ENCODE measurements at regions not wholly inside any gene's neighbourhood (a gene's known extent, or its start where the extent isn't known, plus 50 kb on each side); places are given as distances from the start of the nearest gene placed in this dataset.

DNA sequence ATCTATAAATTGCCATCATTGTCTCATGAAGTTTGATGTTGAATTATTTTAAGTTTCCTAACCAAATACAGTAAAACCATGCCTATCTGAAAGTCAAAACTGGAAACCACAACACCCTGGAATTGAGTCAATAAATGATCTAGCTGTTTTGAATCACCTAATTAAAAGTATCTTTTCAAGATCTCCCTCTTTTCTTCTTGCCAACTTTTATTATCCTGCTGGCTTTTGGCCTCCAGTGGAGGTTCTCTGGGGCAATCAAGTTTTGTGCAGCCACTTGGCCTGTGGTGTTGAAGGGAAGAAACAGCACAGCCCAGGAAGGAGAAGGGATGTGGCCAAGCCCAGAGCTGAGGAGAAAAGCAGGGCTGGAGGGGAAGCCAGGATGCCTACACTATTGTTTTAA is 255.4 kb downstream of the COG6 start:
- TF ChIP-seq, protein P1, sequence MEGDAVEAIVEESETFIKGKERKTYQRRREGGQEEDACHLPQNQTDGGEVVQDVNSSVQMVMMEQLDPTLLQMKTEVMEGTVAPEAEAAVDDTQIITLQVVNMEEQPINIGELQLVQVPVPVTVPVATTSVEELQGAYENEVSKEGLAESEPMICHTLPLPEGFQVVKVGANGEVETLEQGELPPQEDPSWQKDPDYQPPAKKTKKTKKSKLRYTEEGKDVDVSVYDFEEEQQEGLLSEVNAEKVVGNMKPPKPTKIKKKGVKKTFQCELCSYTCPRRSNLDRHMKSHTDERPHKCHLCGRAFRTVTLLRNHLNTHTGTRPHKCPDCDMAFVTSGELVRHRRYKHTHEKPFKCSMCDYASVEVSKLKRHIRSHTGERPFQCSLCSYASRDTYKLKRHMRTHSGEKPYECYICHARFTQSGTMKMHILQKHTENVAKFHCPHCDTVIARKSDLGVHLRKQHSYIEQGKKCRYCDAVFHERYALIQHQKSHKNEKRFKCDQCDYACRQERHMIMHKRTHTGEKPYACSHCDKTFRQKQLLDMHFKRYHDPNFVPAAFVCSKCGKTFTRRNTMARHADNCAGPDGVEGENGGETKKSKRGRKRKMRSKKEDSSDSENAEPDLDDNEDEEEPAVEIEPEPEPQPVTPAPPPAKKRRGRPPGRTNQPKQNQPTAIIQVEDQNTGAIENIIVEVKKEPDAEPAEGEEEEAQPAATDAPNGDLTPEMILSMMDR (IDR thresholded peaks at IDR 0.05; ENCODE audit: insufficient read depth, low read depth, low read length) = no peak
- no peak for TF ChIP-seq EZH2 (IDR thresholded peaks at IDR 0.05; ENCODE audit: insufficient read depth, low read length)
- no peaks in the 10 kb centered on the region for H3K9me3 ChIP-seq (ENCODE audit: insufficient read depth, low read depth, low read length)
- no peaks in the 10 kb centered on the region for H3K27me3 ChIP-seq (ENCODE audit: insufficient read depth, low read length)
- H3K27me3 Mint-ChIP-seq (ENCODE audit: low read depth, unreplicated experiment) = peaks cover 1% of the 10 kb centered on the region
- no peak for FAIRE-seq
- no peak overlapping the region for H3K27ac Mint-ChIP-seq (ENCODE audit: unreplicated experiment)
- H3K79me2 ChIP-seq (ENCODE audit: insufficient read depth, low read length) = no peaks in the 10 kb centered on the region
- H3K9ac ChIP-seq (ENCODE audit: low read length) = no peak overlapping the region
- H3K4me3 Mint-ChIP-seq (ENCODE audit: unreplicated experiment) = no peak overlapping the region
- no peak overlapping the region for H3K4me2 ChIP-seq (ENCODE audit: low read length)
- no peaks in the 10 kb centered on the region for H3K36me3 ChIP-seq (ENCODE audit: insufficient read depth, low read length)
- peaks cover 3% of the 10 kb centered on the region for H3K4me1 Mint-ChIP-seq (ENCODE audit: low read depth, unreplicated experiment)
- no peak overlapping the region for H3K27ac ChIP-seq (ENCODE audit: low read depth, low read length)
- DNase-seq (ENCODE audit: low read depth) = peak; percentile 27
- H3K4me1 ChIP-seq (ENCODE audit: insufficient read depth, low read length) = no peaks in the 10 kb centered on the region
- no peak overlapping the region for H2AFZ ChIP-seq (ENCODE audit: low read depth, low read length)
- H3K36me3 Mint-ChIP-seq (ENCODE audit: low read depth, unreplicated experiment) = no peaks in the 10 kb centered on the region
- no peaks in the 10 kb centered on the region for H4K20me1 ChIP-seq (ENCODE audit: insufficient read depth, low read length)
- no peak overlapping the region for H3K4me3 ChIP-seq (ENCODE audit: insufficient read depth, low read depth, low read length)
- H3K9me3 Mint-ChIP-seq (ENCODE audit: unreplicated experiment) = no peaks in the 10 kb centered on the region

DNA sequence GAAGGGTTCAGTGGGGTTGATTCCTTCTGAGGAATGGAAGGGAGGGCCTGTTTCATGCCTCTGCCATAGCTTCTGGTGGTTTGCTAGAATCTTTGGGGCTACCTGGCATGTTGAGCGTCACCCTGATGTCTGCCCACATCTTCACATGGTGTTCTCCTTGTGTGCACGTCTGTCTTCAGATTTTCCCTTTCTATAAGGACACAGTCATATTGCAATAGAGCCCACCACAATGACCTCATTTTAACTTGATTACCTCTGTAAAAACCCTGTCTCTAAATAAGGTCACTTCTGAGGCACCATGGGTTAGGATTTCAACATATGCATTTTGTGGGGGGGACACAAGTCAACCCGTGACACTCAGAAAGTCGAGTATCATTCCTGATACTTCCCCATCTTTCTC is 257.9 kb downstream of the COG6 start:
- Histone ChIP-seq H3K4me2 (ENCODE audit: low read length) (no peak overlapping the region), H3K27ac (ENCODE audit: low read depth, low read length) (no peak overlapping the region), H3K9ac (ENCODE audit: low read length) (no peak overlapping the region), H3K4me3 (ENCODE audit: insufficient read depth, low read depth, low read length) (no peak overlapping the region), H3K9me3 (ENCODE audit: insufficient read depth, low read depth, low read length) (no peaks in the 10 kb centered on the region), H2AFZ (ENCODE audit: low read depth, low read length) (no peak overlapping the region), H4K20me1 (ENCODE audit: insufficient read depth, low read length) (no peaks in the 10 kb centered on the region), H3K4me1 (ENCODE audit: insufficient read depth, low read length) (no peaks in the 10 kb centered on the region), H3K36me3 (ENCODE audit: insufficient read depth, low read length) (no peaks in the 10 kb centered on the region), H3K27me3 (ENCODE audit: insufficient read depth, low read length) (no peaks in the 10 kb centered on the region), H3K79me2 (ENCODE audit: insufficient read depth, low read length) (no peaks in the 10 kb centered on the region)
- no peaks in the 10 kb centered on the region for H3K9me3 Mint-ChIP-seq (ENCODE audit: unreplicated experiment)
- H3K36me3 Mint-ChIP-seq (ENCODE audit: low read depth, unreplicated experiment) = no peaks in the 10 kb centered on the region
- DNase-seq (ENCODE audit: low read depth) (no peak), FAIRE-seq (no peak)
- H3K4me3 Mint-ChIP-seq (ENCODE audit: unreplicated experiment) = no peak overlapping the region
- H3K27ac Mint-ChIP-seq (ENCODE audit: unreplicated experiment) = no peak overlapping the region
- H3K27me3 Mint-ChIP-seq (ENCODE audit: low read depth, unreplicated experiment) = no peaks in the 10 kb centered on the region
- TF ChIP-seq EZH2 (IDR thresholded peaks at IDR 0.05; ENCODE audit: insufficient read depth, low read length) = no peak
- TF ChIP-seq, protein P1 (IDR thresholded peaks at IDR 0.05; ENCODE audit: insufficient read depth, low read depth, low read length) = no peak
- H3K4me1 Mint-ChIP-seq (ENCODE audit: low read depth, unreplicated experiment) = peaks cover 3% of the 10 kb centered on the region

DNA sequence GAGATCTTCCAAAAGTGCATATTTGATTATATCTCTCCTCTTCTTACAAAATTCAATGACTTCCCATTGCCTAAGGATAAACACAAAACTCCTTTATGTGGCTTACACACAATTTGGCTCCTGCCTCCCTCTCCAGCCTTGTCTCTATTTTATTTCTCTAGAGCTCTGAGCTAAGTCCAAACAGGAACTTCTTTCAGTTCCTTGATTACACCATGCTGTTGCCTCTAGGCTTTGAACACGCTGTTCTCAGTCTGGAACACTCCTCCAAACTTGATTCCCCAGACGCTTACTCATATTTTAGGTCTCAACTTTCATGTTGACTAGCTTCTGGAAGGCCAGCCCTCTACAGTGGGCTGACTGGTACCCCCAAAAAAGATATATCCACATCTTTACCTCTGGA is 258.5 kb downstream of the COG6 start:
- Histone ChIP-seq H3K79me2 (ENCODE audit: insufficient read depth, low read length) (no peaks in the 10 kb centered on the region), H3K9me3 (ENCODE audit: insufficient read depth, low read depth, low read length) (no peaks in the 10 kb centered on the region), H3K36me3 (ENCODE audit: insufficient read depth, low read length) (no peaks in the 10 kb centered on the region), H2AFZ (ENCODE audit: low read depth, low read length) (no peak overlapping the region), H3K4me2 (ENCODE audit: low read length) (no peak overlapping the region), H4K20me1 (ENCODE audit: insufficient read depth, low read length) (no peaks in the 10 kb centered on the region), H3K4me3 (ENCODE audit: insufficient read depth, low read depth, low read length) (no peak overlapping the region), H3K27ac (ENCODE audit: low read depth, low read length) (no peak overlapping the region), H3K4me1 (ENCODE audit: insufficient read depth, low read length) (no peaks in the 10 kb centered on the region), H3K9ac (ENCODE audit: low read length) (no peak overlapping the region), H3K27me3 (ENCODE audit: insufficient read depth, low read length) (no peaks in the 10 kb centered on the region)
- H3K36me3 Mint-ChIP-seq (ENCODE audit: low read depth, unreplicated experiment) = no peaks in the 10 kb centered on the region
- no peak overlapping the region for H3K4me3 Mint-ChIP-seq (ENCODE audit: unreplicated experiment)
- no peak overlapping the region for H3K27ac Mint-ChIP-seq (ENCODE audit: unreplicated experiment)
- no peak for DNase-seq (ENCODE audit: low read depth)
- FAIRE-seq = no peak
- peaks cover 3% of the 10 kb centered on the region for H3K4me1 Mint-ChIP-seq (ENCODE audit: low read depth, unreplicated experiment)
- TF ChIP-seq, protein P1 (IDR thresholded peaks at IDR 0.05; ENCODE audit: insufficient read depth, low read depth, low read length) = no peak
- TF ChIP-seq EZH2 (IDR thresholded peaks at IDR 0.05; ENCODE audit: insufficient read depth, low read length) = no peak
- no peaks in the 10 kb centered on the region for H3K9me3 Mint-ChIP-seq (ENCODE audit: unreplicated experiment)
- no peaks in the 10 kb centered on the region for H3K27me3 Mint-ChIP-seq (ENCODE audit: low read depth, unreplicated experiment)

Data from astrocyte (in vitro differentiated cells and primary cell).